GM18511 (cell line): ENCODE measurements at regions not wholly inside any gene's neighbourhood (a gene's known extent, or its start where the extent isn't known, plus 50 kb on each side); places are given as distances from the start of the nearest gene placed in this dataset.

Experiments
- ATAC-seq: cut with Tn5 transposase; IDR thresholded peaks from one replicate; pipeline ENCODE4 v1.9.1; 2021; ENCODE audit warnings: mild to moderate bottlenecking, moderate library complexity; ENCODE audit not compliant: unreplicated experiment

DNA sequence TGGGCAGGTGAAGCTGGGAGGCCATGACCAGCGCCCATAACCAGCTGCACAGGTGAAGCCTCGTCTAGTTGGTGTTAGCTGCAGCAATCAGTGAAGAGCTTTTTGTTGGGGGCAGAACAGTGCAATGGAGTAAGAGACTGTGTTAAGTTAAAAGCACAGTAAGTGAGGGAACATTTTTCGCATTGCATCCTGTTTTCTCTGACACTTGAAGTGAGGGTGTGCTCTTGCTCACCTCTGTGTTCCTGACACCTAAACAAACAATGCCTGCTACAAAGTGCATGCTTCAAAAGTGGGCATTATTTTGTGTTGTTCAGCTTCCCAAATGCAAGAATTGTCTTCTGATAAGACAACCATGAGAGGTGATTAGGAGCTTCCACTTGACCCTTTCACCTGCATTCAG is 324.0 kb upstream of the ACVR2A start:
- ATAC-seq: no peak

GRCh38 chr2:147519178-147519577 is 325.7 kb upstream of the ACVR2A start:
- ATAC-seq: no peak

- no peak for ATAC-seq
Measured at GRCh38 chr2:147515213-147515612, 329.6 kb upstream of the ACVR2A start.

DNA sequence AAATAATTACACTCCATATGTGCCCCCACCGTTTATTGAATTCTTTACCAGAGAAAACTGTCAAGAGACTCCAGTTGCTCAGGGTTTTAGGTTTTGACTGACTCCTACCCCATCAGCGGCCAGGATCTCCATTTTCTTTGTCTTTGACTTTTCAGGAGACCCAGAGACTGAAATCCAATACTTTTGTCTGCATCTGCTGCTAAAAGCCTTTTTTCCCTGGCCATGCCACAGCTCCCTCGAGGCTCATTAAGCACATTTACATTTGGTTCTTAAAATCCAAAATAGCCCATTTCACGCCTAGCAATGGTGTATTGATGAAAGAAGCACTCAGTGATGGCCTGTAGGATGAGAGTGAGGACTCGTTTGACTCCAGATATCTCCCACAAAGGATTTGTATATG is 332.6 kb upstream of the ACVR2A start:
- ATAC-seq: no peak

DNA sequence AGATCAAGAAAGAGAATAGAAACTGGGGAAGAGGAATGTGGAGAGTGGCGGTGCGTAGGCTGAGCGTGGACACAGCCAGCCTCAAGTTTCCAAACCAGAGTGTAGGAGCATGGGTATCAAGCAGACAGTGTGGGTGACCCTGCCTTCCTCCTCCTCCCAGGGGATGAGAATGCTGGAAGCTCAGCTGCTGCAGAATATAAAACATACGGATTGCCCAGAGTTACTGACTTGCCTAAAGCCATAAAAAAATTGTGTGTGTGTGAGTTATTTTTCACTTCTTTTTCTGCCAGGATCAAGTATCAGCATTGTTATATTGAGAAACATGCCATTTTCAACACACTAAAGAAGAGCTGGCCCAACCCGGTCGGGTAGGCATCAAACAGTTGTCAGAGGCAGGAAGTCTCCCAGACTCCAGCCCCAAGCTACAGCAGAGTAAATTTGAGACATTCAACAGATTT is 333.3 kb upstream of the ACVR2A start:
- no peak for ATAC-seq

DNA sequence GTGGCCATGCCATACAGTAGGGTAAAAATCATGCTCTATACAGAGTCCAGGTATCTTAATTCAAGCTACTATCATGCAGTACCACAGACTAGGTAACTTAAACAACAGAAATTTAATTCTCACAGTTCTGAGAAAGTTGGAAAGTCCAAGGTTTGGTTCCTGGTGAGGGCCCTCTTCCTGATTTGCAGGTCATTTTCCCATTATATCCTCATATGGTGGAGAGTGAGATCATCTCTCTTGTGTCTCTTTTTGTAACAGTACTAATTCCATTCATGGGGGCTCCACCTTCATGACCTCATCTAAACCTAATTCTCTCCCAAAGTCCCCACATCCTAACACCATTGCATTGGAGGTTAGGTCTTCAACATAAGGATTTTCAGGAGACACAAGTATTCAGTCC is 335.0 kb upstream of the ACVR2A start:
- ATAC-seq: no peak

DNA sequence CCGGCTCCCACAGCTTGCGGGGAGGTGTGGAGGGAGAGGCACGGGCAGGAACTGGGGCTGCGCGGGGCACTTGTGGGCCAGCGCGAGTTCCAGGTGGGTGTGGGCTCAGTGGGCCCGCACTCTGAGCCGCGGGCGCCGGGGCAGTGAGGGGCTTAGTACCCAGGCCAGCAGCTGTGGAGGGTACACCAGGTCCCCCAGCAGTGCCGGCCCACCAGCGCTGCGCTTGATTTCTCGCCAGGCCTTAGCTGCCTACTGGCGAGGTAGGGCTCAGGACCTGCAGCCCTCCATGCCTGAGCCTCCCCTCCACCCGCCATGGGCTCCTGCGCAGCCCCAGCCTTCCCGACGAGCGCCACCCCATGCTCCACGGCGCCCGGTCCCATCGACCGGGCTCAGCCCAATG is 337.9 kb upstream of the ACVR2A start:
- ATAC-seq: no peak

DNA sequence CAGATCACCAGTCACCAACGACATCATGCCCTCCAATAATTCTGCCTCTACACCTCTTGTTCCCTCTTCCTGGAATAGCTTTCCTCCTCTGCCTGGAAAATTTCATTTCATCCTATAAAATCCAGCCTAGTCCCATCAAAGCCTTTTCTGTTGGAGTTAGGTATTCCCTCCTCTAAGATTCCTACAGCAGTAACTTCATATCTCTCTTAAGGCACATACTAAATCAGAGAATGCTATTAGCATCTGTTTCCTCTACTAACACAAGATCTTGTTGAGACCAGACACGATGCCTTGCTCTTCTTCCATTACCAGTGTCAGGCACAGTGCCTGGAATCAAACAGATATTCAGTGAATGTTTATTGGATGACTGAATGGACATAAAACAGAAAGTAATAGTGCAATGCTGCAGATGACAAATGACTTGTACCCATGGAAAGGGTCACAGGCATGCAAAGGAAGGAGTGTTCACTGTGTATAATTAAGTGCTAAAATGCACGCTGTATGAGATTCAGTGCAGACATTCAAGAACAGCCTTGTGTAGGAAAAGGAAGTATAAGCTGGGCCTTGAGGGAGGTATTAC is 342.0 kb upstream of the ACVR2A start:
- no peak for ATAC-seq

- ATAC-seq: no peak
Measured at GRCh38 chr2:147501968-147502367, 342.9 kb upstream of the ACVR2A start.

- ATAC-seq: no peak
Measured at GRCh38 chr2:147500819-147501395, 343.9 kb upstream of the ACVR2A start.

DNA sequence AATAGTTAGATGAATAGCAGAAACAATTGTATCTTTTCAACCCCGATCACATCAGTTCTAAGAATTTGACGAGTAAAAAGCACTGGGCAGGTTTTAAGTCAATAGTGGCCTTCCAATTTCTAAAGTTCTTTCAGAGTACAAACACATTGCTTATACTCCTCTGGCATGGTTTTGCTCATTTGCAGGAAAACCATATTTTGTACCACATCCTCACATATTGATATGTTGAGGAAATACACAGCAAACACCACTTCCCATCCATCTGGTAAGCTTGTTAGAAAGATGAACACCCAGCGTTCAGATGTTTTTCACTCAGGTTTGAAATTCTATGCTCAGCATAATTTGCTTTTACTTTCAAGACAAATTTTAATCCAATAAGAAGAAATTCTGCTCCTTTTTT is 344.6 kb upstream of the ACVR2A start:
- peak; percentile 23 for ATAC-seq

GRCh38 chr2:147499785-147500184 is 345.0 kb upstream of the ACVR2A start:
- peak; percentile 81 for ATAC-seq

- no peak for ATAC-seq
Measured at GRCh38 chr2:147495734-147496133, 349.1 kb upstream of the ACVR2A start.

DNA sequence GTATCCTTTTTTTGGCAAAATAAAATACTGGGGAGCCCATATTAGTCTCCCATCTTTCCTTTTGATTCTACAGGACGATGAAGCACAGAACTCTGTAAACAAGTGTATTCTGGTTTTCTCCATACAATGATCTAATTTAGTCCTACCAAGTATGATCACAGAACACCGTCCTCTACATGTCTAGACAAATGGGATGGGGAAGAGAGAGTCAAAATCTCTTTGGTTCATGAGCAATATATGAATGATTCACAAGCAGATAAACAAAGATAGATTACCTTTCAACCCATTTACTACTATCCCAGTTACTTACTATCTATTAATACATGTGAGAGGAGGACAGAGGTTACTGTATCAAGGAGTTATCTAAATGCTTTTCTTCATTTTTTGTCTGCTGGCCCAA is 352.4 kb upstream of the ACVR2A start:
- no peak for ATAC-seq

- no peak for ATAC-seq
Measured at GRCh38 chr2:147491506-147491905, 353.3 kb upstream of the ACVR2A start.

GRCh38 chr2:147490401-147491261 is 354.2 kb upstream of the ACVR2A start:
- ATAC-seq: no peak

DNA sequence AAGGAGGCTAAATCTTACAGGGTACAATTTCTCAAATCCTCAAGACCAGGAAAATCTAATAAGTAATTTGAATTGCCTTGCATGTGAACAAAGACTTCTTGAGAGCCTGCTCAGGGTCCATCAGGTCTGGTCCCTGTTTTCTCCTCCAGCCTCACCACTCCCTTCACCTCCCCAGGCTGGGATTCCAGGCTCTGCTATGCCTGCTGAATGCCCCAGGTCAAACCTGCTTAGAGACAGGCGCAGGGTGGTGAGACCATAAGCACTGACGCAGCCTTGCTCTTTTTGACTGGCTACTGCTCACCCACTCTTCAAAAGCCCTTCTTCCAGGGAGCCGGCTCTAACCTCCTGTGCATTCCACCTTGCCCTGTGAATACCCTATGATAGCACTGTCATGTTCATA is 356.4 kb upstream of the ACVR2A start:
- no peak for ATAC-seq

DNA sequence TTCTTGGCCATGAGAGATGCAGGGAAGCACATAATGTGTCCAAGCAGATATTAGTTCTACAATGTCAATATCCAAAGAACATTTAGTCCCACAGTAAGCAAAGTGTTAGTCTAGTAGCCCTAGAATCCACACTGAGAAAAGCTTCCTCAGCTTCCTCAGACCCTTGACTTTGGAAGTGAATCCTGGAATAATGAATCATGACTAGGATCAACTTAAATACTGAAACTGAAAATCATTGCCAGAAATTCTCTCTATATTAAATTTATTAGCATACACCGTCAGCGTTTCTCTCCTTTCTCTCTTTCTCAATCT is 356.9 kb upstream of the ACVR2A start:
- ATAC-seq: no peak

- no peak for ATAC-seq
Measured at GRCh38 chr2:147487286-147487977, 357.4 kb upstream of the ACVR2A start.

DNA sequence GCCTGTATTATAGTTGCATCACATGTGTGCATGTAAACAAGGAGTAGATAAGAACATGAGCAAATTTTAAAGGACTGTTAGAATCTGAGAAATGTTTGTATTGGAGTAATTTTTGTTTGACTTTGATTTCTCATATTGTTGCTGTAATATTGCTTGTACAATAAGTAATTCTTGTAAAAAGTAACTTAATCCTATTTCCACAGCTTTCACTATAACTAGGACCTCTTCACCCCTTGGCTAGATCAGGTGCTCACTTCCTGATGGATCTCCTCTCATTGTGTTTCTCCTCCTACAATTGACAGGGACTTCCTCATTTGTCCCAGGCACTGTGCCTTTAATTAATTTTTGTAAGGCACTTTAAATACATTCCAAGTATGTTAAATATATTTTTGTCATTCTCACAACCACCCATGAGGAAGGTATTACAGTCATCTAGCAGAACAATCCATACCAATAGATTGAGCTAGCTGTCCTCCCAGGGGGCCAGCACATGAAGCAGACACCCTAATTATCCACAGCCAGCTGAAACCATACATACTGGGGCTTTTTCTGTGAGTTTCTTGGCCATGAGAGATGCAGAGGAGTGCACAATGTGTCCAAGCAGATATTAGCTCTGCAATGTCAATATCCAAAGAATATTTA is 359.5 kb upstream of the ACVR2A start:
- no peak for ATAC-seq

DNA sequence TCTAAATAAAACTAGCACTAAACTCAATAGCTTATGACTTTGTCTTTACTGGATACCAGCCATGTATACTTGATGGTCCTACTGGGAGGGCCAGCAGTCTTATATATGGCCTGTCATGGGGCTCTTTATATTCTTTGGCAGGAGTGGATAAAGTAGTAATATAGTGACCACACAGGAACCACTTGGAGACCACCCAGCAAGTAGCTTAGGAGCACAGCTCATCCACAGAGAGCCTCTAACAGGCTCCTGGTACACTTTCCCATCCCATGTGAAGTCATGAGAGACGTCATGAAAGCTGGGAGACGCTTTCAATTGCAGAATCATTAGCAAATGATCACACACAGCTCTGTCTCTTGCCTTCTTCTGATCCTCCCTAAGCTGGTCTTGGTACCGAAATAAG is 360.9 kb upstream of the ACVR2A start:
- no peak for ATAC-seq
